H1 (cell line): ENCODE measurements at regions not wholly inside any gene's neighbourhood (a gene's known extent, or its start where the extent isn't known, plus 50 kb on each side); places are given as distances from the start of the nearest gene placed in this dataset.

Experiments used
- CEBPB ChIP-seq: IDR thresholded peaks from 2 replicates; pipeline ENCODE4 v1.6.1; 2012; ENCODE audit warnings: low read depth, low read length
- CHD2 ChIP-seq: IDR thresholded peaks from 2 replicates; pipeline ENCODE4 v1.6.1; 2012; ENCODE audit warnings: low read length, improper control_type of control experiment
- KDM1A ChIP-seq: fragments of 200-600, 300-600 bp; sonication (generic); IDR thresholded peaks from 2 replicates; pipeline ENCODE4 v1.7.1; 2016; ENCODE audit warnings: mild to moderate bottlenecking, low read length, borderline replicate concordance
- PHF8 ChIP-seq: fragments of 200-600 bp; sonication (generic); conservative IDR thresholded peaks from 2 replicates; pipeline ENCODE4 v1.7.1; 2012; ENCODE audit warnings: low read depth, mild to moderate bottlenecking, inconsistent platforms, low read length, moderate library complexity
- RBBP5 ChIP-seq: IDR thresholded peaks from 2 replicates; pipeline ENCODE4 v1.7.1; 2012; ENCODE audit warnings: low read depth, mild to moderate bottlenecking, inconsistent platforms, low read length, moderate library complexity, borderline replicate concordance
- RNF2 ChIP-seq: fragments of 200-900, 300-1000 bp; sonication (generic); IDR thresholded peaks from 2 replicates; pipeline ENCODE4 v1.7.1; 2016; ENCODE audit warnings: borderline replicate concordance, low read depth, mild to moderate bottlenecking, antibody characterized with exemption, low read length; ENCODE audit not compliant: poor library complexity, severe bottlenecking; ENCODE audit errors: missing control alignments
- TEAD4 ChIP-seq: IDR thresholded peaks from 2 replicates; pipeline ENCODE4 v1.6.1; 2012; ENCODE audit warnings: low read depth, low read length, inconsistent platforms, mixed read lengths
- TF ChIP-seq, protein P1 (sequence below): fragments of 300-600 bp; sonication (generic); IDR thresholded peaks from 2 replicates; pipeline ENCODE4 v1.7.1; 2012; ENCODE audit warnings: low read length, moderate library complexity, mild to moderate bottlenecking, inconsistent platforms; ENCODE audit not compliant: insufficient replicate concordance
- TF ChIP-seq, protein P2 (sequence below): IDR thresholded peaks from 2 replicates; pipeline ENCODE4 v1.6.1; 2011; ENCODE audit warnings: low read length, improper control_type of control experiment

DNA sequence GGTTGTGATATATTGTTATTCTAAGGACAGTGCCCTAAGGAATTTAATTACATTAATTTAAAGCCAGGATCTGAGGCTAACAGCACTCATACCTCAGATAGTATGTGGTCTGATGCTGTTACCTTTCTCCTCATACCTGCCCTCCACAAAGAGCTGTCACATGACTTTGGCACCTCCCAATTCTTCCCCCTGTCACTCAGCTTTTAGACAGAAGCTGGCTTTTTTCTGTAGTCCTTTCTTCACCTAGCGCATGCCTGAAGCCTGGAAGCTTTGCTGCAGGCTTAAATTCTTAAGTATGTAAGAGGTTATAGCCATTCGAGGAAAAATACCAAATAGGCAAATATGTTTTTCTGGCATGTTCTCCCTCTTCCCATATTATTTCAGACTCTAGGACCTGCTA lies 61.0 kb upstream of the ADAMTS19 start (continued):
- TF ChIP-seq, protein P1, sequence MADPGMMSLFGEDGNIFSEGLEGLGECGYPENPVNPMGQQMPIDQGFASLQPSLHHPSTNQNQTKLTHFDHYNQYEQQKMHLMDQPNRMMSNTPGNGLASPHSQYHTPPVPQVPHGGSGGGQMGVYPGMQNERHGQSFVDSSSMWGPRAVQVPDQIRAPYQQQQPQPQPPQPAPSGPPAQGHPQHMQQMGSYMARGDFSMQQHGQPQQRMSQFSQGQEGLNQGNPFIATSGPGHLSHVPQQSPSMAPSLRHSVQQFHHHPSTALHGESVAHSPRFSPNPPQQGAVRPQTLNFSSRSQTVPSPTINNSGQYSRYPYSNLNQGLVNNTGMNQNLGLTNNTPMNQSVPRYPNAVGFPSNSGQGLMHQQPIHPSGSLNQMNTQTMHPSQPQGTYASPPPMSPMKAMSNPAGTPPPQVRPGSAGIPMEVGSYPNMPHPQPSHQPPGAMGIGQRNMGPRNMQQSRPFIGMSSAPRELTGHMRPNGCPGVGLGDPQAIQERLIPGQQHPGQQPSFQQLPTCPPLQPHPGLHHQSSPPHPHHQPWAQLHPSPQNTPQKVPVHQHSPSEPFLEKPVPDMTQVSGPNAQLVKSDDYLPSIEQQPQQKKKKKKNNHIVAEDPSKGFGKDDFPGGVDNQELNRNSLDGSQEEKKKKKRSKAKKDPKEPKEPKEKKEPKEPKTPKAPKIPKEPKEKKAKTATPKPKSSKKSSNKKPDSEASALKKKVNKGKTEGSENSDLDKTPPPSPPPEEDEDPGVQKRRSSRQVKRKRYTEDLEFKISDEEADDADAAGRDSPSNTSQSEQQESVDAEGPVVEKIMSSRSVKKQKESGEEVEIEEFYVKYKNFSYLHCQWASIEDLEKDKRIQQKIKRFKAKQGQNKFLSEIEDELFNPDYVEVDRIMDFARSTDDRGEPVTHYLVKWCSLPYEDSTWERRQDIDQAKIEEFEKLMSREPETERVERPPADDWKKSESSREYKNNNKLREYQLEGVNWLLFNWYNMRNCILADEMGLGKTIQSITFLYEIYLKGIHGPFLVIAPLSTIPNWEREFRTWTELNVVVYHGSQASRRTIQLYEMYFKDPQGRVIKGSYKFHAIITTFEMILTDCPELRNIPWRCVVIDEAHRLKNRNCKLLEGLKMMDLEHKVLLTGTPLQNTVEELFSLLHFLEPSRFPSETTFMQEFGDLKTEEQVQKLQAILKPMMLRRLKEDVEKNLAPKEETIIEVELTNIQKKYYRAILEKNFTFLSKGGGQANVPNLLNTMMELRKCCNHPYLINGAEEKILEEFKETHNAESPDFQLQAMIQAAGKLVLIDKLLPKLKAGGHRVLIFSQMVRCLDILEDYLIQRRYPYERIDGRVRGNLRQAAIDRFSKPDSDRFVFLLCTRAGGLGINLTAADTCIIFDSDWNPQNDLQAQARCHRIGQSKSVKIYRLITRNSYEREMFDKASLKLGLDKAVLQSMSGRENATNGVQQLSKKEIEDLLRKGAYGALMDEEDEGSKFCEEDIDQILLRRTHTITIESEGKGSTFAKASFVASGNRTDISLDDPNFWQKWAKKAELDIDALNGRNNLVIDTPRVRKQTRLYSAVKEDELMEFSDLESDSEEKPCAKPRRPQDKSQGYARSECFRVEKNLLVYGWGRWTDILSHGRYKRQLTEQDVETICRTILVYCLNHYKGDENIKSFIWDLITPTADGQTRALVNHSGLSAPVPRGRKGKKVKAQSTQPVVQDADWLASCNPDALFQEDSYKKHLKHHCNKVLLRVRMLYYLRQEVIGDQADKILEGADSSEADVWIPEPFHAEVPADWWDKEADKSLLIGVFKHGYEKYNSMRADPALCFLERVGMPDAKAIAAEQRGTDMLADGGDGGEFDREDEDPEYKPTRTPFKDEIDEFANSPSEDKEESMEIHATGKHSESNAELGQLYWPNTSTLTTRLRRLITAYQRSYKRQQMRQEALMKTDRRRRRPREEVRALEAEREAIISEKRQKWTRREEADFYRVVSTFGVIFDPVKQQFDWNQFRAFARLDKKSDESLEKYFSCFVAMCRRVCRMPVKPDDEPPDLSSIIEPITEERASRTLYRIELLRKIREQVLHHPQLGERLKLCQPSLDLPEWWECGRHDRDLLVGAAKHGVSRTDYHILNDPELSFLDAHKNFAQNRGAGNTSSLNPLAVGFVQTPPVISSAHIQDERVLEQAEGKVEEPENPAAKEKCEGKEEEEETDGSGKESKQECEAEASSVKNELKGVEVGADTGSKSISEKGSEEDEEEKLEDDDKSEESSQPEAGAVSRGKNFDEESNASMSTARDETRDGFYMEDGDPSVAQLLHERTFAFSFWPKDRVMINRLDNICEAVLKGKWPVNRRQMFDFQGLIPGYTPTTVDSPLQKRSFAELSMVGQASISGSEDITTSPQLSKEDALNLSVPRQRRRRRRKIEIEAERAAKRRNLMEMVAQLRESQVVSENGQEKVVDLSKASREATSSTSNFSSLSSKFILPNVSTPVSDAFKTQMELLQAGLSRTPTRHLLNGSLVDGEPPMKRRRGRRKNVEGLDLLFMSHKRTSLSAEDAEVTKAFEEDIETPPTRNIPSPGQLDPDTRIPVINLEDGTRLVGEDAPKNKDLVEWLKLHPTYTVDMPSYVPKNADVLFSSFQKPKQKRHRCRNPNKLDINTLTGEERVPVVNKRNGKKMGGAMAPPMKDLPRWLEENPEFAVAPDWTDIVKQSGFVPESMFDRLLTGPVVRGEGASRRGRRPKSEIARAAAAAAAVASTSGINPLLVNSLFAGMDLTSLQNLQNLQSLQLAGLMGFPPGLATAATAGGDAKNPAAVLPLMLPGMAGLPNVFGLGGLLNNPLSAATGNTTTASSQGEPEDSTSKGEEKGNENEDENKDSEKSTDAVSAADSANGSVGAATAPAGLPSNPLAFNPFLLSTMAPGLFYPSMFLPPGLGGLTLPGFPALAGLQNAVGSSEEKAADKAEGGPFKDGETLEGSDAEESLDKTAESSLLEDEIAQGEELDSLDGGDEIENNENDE, result no peak
- no peak for TF ChIP-seq CEBPB
- no peak for TF ChIP-seq RBBP5
- no peak for TF ChIP-seq PHF8
- TF ChIP-seq KDM1A, result no peak
- TF ChIP-seq RNF2, result no peak
- no peak for TF ChIP-seq CHD2
- 0 out of 2 replicates have a peak, but pooled peaks have one; percentile 4 for TF ChIP-seq TEAD4
- TF ChIP-seq, protein P2, sequence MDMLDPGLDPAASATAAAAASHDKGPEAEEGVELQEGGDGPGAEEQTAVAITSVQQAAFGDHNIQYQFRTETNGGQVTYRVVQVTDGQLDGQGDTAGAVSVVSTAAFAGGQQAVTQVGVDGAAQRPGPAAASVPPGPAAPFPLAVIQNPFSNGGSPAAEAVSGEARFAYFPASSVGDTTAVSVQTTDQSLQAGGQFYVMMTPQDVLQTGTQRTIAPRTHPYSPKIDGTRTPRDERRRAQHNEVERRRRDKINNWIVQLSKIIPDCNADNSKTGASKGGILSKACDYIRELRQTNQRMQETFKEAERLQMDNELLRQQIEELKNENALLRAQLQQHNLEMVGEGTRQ, result peak; percentile 55; the same call in 1 of the 2 replicates
